Stimulated activated naive CD8-positive, alpha-beta T cell treated with anti-CD3 and anti-CD28 coated beads, Interleukin-15, amount 100 ng/mL, for 72 hours (primary cell): ENCODE measurements at regions not wholly inside any gene's neighbourhood (a gene's known extent, or its start where the extent isn't known, plus 50 kb on each side); places are given as distances from the start of the nearest gene placed in this dataset.

Experiments used
- ATAC-seq: fragments of 150-1000 bp; cut with Tn5 transposase; 2 replicates; pipeline ENCODE4 v1.10.0; 2021; ENCODE audit warnings: mild to moderate bottlenecking, moderate library complexity
- DNase-seq, 2 donors: peaks; one replicate each; pipeline ENCODE4 v3.0.0; 2021 to 2022
- H3K27ac Mint-ChIP-seq, 2 donors: one replicate each; pipeline ENCODE4 v1.8.0; 2022; ENCODE audit warnings: mild to moderate bottlenecking in 2 of 2, mixed read lengths in 2 of 2, moderate library complexity in 2 of 2
- H3K27me3 Mint-ChIP-seq: one replicate; pipeline ENCODE4 v1.8.0; 2022; ENCODE audit warnings: mixed read lengths
- H3K4me1 Mint-ChIP-seq: one replicate; pipeline ENCODE4 v1.8.0; 2022; ENCODE audit warnings: mild to moderate bottlenecking, mixed read lengths
- H3K4me3 Mint-ChIP-seq, 2 donors: one replicate each; pipeline ENCODE4 v1.8.0; 2022; ENCODE audit warnings: mild to moderate bottlenecking in 2 of 2, mixed read lengths in 2 of 2, moderate library complexity in 1 of 2
- H3K9me3 Mint-ChIP-seq, 2 donors: one replicate each; pipeline ENCODE4 v1.8.0; 2022; ENCODE audit warnings: mixed read lengths in 2 of 2

GRCh38 chr9:129407905-129408452, 212.9 kb downstream of the C9orf50 start:
- DNase-seq (no peak), ATAC-seq (no peak)
- Mint-ChIP-seq H3K4me3 (no peak overlapping the region), H3K27me3 (no peaks in the 10 kb centered on the region), H3K9me3 (peaks cover 12 to 15% of the 10 kb centered on the region in 2 donors), H3K27ac (no peak overlapping the region), H3K4me1 (peaks cover 15% of the 10 kb centered on the region)

GRCh38 chr9:129406278-129407225, 214.3 kb downstream of the C9orf50 start:
- peaks cover 6% of the 10 kb centered on the region for H3K4me1 Mint-ChIP-seq
- no peaks in the 10 kb centered on the region for H3K27me3 Mint-ChIP-seq
- DNase-seq (no peak), ATAC-seq (no peak)
- H3K4me3 Mint-ChIP-seq, result no peak overlapping the region
- peaks cover 12 to 15% of the 10 kb centered on the region in 2 donors for H3K9me3 Mint-ChIP-seq
- peak overlapping the region in 1 of 2 donors; percentile 2 for H3K27ac Mint-ChIP-seq

GRCh38 chr9:129405827-129406213, 215.1 kb downstream of the C9orf50 start:
- Mint-ChIP-seq H3K27me3 (no peaks in the 10 kb centered on the region), H3K27ac (no peak overlapping the region), H3K4me1 (peaks cover 6% of the 10 kb centered on the region), H3K9me3 (peaks cover 11% of the 10 kb centered on the region in 2 donors), H3K4me3 (no peak overlapping the region)
- DNase-seq (no peak), ATAC-seq (no peak)

GRCh38 chr9:129405089-129405826, 215.6 kb downstream of the C9orf50 start:
- H3K9me3 Mint-ChIP-seq, result peaks cover 5 to 6% of the 10 kb centered on the region in 2 donors
- peaks cover 6% of the 10 kb centered on the region for H3K4me1 Mint-ChIP-seq
- no peaks in the 10 kb centered on the region for H3K27me3 Mint-ChIP-seq
- DNase-seq (no peak), ATAC-seq (no peak)
- no peak overlapping the region for H3K27ac Mint-ChIP-seq
- H3K4me3 Mint-ChIP-seq, result no peak overlapping the region

GRCh38 chr9:129404621-129405020, 216.3 kb downstream of the C9orf50 start:
- DNase-seq (no peak), ATAC-seq (no peak)
- H3K27me3 Mint-ChIP-seq, result no peaks in the 10 kb centered on the region
- no peak overlapping the region for H3K4me3 Mint-ChIP-seq
- no peak overlapping the region for H3K27ac Mint-ChIP-seq
- no peaks in the 10 kb centered on the region for H3K9me3 Mint-ChIP-seq
- H3K4me1 Mint-ChIP-seq, result peaks cover 6% of the 10 kb centered on the region

- Mint-ChIP-seq H3K27me3 (no peaks in the 10 kb centered on the region), H3K4me1 (peaks cover 3% of the 10 kb centered on the region), H3K4me3 (no peak overlapping the region), H3K27ac (peak overlapping the region in 1 of 2 donors; percentile 91), H3K9me3 (no peaks in the 10 kb centered on the region)
- DNase-seq (no peak), ATAC-seq (no peak)
Observed at GRCh38 chr9:129403779-129404620, 216.9 kb downstream of the C9orf50 start.

GRCh38 chr9:129402931-129403778, 217.7 kb downstream of the C9orf50 start:
- peak overlapping the region in 1 of 2 donors; percentile 91 for H3K27ac Mint-ChIP-seq
- ATAC-seq (no peak), DNase-seq (no peak)
- peaks cover under 1% of the 10 kb centered on the region for H3K4me1 Mint-ChIP-seq
- no peak overlapping the region for H3K4me3 Mint-ChIP-seq
- no peaks in the 10 kb centered on the region for H3K27me3 Mint-ChIP-seq
- no peaks in the 10 kb centered on the region for H3K9me3 Mint-ChIP-seq

GRCh38 chr9:129402371-129402739, 218.5 kb downstream of the C9orf50 start:
- no peak for DNase-seq
- ATAC-seq, result no peak
- H3K27ac Mint-ChIP-seq, result no peak overlapping the region
- peaks cover 4% of the 10 kb centered on the region for H3K4me1 Mint-ChIP-seq
- H3K9me3 Mint-ChIP-seq, result no peaks in the 10 kb centered on the region
- H3K27me3 Mint-ChIP-seq, result no peaks in the 10 kb centered on the region
- H3K4me3 Mint-ChIP-seq, result no peak overlapping the region

GRCh38 chr9:129401623-129402370, 219.1 kb downstream of the C9orf50 start:
- H3K27ac Mint-ChIP-seq, result peak overlapping the region in 1 of 2 donors; percentile 44
- no peak overlapping the region for H3K4me3 Mint-ChIP-seq

GRCh38 chr9:129400971-129401622, 219.8 kb downstream of the C9orf50 start:
- ATAC-seq (peak; percentile 33), DNase-seq (no peak)
- H3K27ac Mint-ChIP-seq, result no peak overlapping the region
- H3K4me1 Mint-ChIP-seq, result peaks cover 4% of the 10 kb centered on the region
- H3K9me3 Mint-ChIP-seq, result no peaks in the 10 kb centered on the region
- H3K4me3 Mint-ChIP-seq, result no peak overlapping the region
- no peaks in the 10 kb centered on the region for H3K27me3 Mint-ChIP-seq

More at GRCh38 chr9:129401623-129402370, 219.1 kb downstream of the C9orf50 start:
- Mint-ChIP-seq H3K27me3 (no peaks in the 10 kb centered on the region), H3K4me1 (peaks cover 4% of the 10 kb centered on the region), H3K9me3 (no peaks in the 10 kb centered on the region)
- no peak for ATAC-seq
- DNase-seq, result no peak

- H3K27me3 Mint-ChIP-seq, result no peaks in the 10 kb centered on the region
- peaks cover 4% of the 10 kb centered on the region for H3K4me1 Mint-ChIP-seq
- H3K4me3 Mint-ChIP-seq, result no peak overlapping the region
- H3K9me3 Mint-ChIP-seq, result no peaks in the 10 kb centered on the region
- no peak for DNase-seq
- peak; percentile 3 for ATAC-seq
- peak overlapping the region in 1 of 2 donors; percentile 66 for H3K27ac Mint-ChIP-seq
Observed at GRCh38 chr9:129400001-129400970, 220.6 kb downstream of the C9orf50 start.

- peak overlapping the region in 1 of 2 donors; percentile 66 for H3K27ac Mint-ChIP-seq
- no peaks in the 10 kb centered on the region for H3K9me3 Mint-ChIP-seq
- DNase-seq (no peak), ATAC-seq (no peak)
- H3K27me3 Mint-ChIP-seq, result no peaks in the 10 kb centered on the region
- H3K4me3 Mint-ChIP-seq, result no peak overlapping the region
- H3K4me1 Mint-ChIP-seq, result peaks cover 4% of the 10 kb centered on the region
Observed at GRCh38 chr9:129399634-129399990, 221.3 kb downstream of the C9orf50 start.
